CD14-positive monocyte (primary cell): ENCODE measurements at regions not wholly inside any gene's neighbourhood (a gene's known extent, or its start where the extent isn't known, plus 50 kb on each side); places are given as distances from the start of the nearest gene placed in this dataset.
"Not testable (repeated sequence)": the region's sequence is repeated elsewhere in the genome, so short reads cannot be mapped to it uniquely, and the experiment has no call there.

Source experiments
- DNase-seq, 3 donors: peaks; one replicate each; pipeline ENCODE4 v3.0.0-alpha.2; 2011 to 2022
- H2AFZ ChIP-seq: 2 replicates; pipeline ENCODE4 v1.6.0; 2012; ENCODE audit warnings: mild to moderate bottlenecking, low read depth, low read length, inconsistent platforms; ENCODE audit not compliant: insufficient read depth, poor library complexity, severe bottlenecking
- H3K27ac ChIP-seq, 2 donors: 1 replicate in 1 of 2; 2 replicates in 1 of 2; pipeline ENCODE4 v1.5.1; 2012 to 2013; ENCODE audit warnings: low read length in 2 of 2, control low read depth in 1 of 2, inconsistent platforms in 1 of 2, low read depth in 1 of 2, mild to moderate bottlenecking in 1 of 2
- H3K27me3 ChIP-seq, 2 donors: one replicate each; pipeline versions ENCODE4 v1.6.0 to v1.6.1; 2011 to 2013; ENCODE audit warnings: low read length in 2 of 2; ENCODE audit not compliant: control insufficient read depth in 2 of 2, insufficient read depth in 2 of 2
- H3K36me3 ChIP-seq, 2 donors: replicated peaks in 1 of 2; 1 replicate in 1 of 2; 2 replicates in 1 of 2; pipeline versions ENCODE4 v1.5.1 to v1.6.1; 2012 to 2013; ENCODE audit warnings: low read length in 2 of 2, control low read depth in 1 of 2, inconsistent platforms in 1 of 2, mild to moderate bottlenecking in 1 of 2; ENCODE audit not compliant: insufficient read depth in 2 of 2, control insufficient read depth in 1 of 2
- H3K4me1 ChIP-seq, 2 donors: 1 replicate in 1 of 2; 2 replicates in 1 of 2; pipeline versions ENCODE4 v1.5.1 to v1.6.1; 2012 to 2013; ENCODE audit warnings: low read length in 2 of 2, control low read depth in 1 of 2, inconsistent platforms in 1 of 2, mild to moderate bottlenecking in 1 of 2, moderate library complexity in 1 of 2; ENCODE audit not compliant: insufficient read depth in 2 of 2, control insufficient read depth in 1 of 2
- H3K4me2 ChIP-seq: replicated peaks from 2 replicates; pipeline ENCODE3; 2012; ENCODE audit warnings: low read length, moderate library complexity, mild to moderate bottlenecking; ENCODE audit not compliant: poor library complexity, severe bottlenecking; ENCODE audit errors: extremely low read depth
- H3K4me3 ChIP-seq, 3 experiments: fragments of 200-600 bp in 1 of 3; sonication (generic) in 1 of 3; replicated peaks in 1 of 3; 1 replicate in 2 of 3; 2 replicates in 1 of 3; pipeline ENCODE4 v1.5.1; 2011 to 2013; ENCODE audit warnings: low read length in 3 of 3, mild to moderate bottlenecking in 3 of 3, control low read depth in 2 of 3, low read depth in 2 of 3, inconsistent platforms in 1 of 3, moderate library complexity in 1 of 3
- H3K79me2 ChIP-seq: 2 replicates; pipeline ENCODE4 v1.6.0; 2012; ENCODE audit warnings: mild to moderate bottlenecking, control low read depth, inconsistent platforms, low read length, moderate library complexity; ENCODE audit not compliant: insufficient read depth
- H3K9ac ChIP-seq: 2 replicates; pipeline ENCODE4 v1.6.0; 2017; ENCODE audit warnings: low read length, mild to moderate bottlenecking; ENCODE audit not compliant: insufficient read depth, poor library complexity, severe bottlenecking
- H3K9me3 ChIP-seq, 2 donors: replicated peaks in 1 of 2; 1 replicate in 1 of 2; 2 replicates in 1 of 2; pipeline versions ENCODE4 v1.5.1 to v1.6.1; 2012 to 2013; ENCODE audit warnings: low read length in 2 of 2, control low read depth in 1 of 2; ENCODE audit not compliant: control insufficient read depth in 1 of 2, insufficient read depth in 1 of 2
- H4K20me1 ChIP-seq: 2 replicates; pipeline ENCODE4 v1.6.0; 2012; ENCODE audit warnings: mild to moderate bottlenecking, low read length, control low read depth, moderate library complexity; ENCODE audit not compliant: insufficient read depth
- H3K27ac Mint-ChIP-seq, 7 donors: one replicate each; pipeline ENCODE4 v1.8.0; 2020; ENCODE audit warnings: mild to moderate bottlenecking in 7 of 7, mixed read lengths in 7 of 7, moderate library complexity in 6 of 7, inconsistent platforms in 2 of 7
- H3K27me3 Mint-ChIP-seq, 3 donors: one replicate each; pipeline ENCODE4 v1.8.0; 2021 to 2022; ENCODE audit warnings: low read depth in 3 of 3, mild to moderate bottlenecking in 3 of 3, mixed read lengths in 3 of 3, moderate library complexity in 3 of 3, inconsistent platforms in 1 of 3
- H3K36me3 Mint-ChIP-seq, 2 donors: one replicate each; pipeline ENCODE4 v1.8.0; 2020; ENCODE audit warnings: mixed read lengths in 2 of 2, inconsistent platforms in 1 of 2, mild to moderate bottlenecking in 1 of 2
- H3K4me1 Mint-ChIP-seq: one replicate; pipeline ENCODE4 v1.8.0; 2020; ENCODE audit warnings: mild to moderate bottlenecking, mixed read lengths
- H3K4me3 Mint-ChIP-seq, 2 donors: one replicate each; pipeline ENCODE4 v1.8.0; 2020; ENCODE audit warnings: mild to moderate bottlenecking in 2 of 2, mixed read lengths in 2 of 2, moderate library complexity in 1 of 2
- H3K9me3 Mint-ChIP-seq, 7 donors: one replicate each; pipeline ENCODE4 v1.8.0; 2020 to 2022; ENCODE audit warnings: mixed read lengths in 7 of 7, mild to moderate bottlenecking in 6 of 7, moderate library complexity in 6 of 7, inconsistent platforms in 2 of 7
- WGBS: methylation state at CpG from one replicate; pipeline ENCODE4 v1.1.5; 2013; ENCODE audit warnings: missing lambda C conversion rate; ENCODE audit not compliant: insufficient coverage; 5-methylcytosine and 5-hydroxymethylcytosine counted together
- intact Hi-C, 2 donors: fragments of 100-400 bp; cut with micrococcal nuclease; formaldehyde crosslinking; loops; one replicate each; pipeline versions ENCODE4 v1.15.0 to v1.15.1; 2023
- TF ChIP-seq, protein P1 (sequence below): fragments of 200-600 bp; IDR thresholded peaks from one replicate; pipeline ENCODE4 v1.8.0; 2022; ENCODE audit warnings: antibody characterized with exemption, mild to moderate bottlenecking

DNA sequence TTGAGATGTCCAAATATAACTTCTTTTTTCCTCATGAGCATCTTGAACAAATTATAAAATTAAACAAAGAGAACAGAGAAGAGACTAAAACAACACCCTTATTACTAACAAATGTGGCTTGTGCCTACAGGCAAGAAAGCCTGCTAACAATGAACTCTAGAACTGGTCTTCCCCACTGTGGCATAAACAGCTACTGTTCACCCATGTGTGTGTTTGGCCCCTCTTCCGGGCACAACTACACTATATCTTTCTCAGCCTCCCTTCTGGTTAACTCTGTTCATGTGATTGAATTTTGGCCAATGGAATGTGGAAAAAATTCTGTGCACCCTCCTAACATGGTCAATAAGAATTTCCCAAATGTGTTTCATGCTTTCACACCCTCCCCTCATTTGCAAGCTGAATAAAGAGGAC, 117.0 kb downstream of the KBTBD2 start:
- no peak overlapping the region for H3K4me3 Mint-ChIP-seq
- H3K27ac ChIP-seq: no peak overlapping the region
- H3K9me3 Mint-ChIP-seq: peaks cover 0 to 3% (median 0%) of the 10 kb centered on the region in 7 donors
- no peaks in the 10 kb centered on the region for H3K9me3 ChIP-seq
- no peak overlapping the region for H3K27ac Mint-ChIP-seq
- no peak overlapping the region for H2AFZ ChIP-seq
- TF ChIP-seq, protein P1, sequence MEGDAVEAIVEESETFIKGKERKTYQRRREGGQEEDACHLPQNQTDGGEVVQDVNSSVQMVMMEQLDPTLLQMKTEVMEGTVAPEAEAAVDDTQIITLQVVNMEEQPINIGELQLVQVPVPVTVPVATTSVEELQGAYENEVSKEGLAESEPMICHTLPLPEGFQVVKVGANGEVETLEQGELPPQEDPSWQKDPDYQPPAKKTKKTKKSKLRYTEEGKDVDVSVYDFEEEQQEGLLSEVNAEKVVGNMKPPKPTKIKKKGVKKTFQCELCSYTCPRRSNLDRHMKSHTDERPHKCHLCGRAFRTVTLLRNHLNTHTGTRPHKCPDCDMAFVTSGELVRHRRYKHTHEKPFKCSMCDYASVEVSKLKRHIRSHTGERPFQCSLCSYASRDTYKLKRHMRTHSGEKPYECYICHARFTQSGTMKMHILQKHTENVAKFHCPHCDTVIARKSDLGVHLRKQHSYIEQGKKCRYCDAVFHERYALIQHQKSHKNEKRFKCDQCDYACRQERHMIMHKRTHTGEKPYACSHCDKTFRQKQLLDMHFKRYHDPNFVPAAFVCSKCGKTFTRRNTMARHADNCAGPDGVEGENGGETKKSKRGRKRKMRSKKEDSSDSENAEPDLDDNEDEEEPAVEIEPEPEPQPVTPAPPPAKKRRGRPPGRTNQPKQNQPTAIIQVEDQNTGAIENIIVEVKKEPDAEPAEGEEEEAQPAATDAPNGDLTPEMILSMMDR: no peak
- no peak overlapping the region for H3K4me2 ChIP-seq
- DNase-seq: no peak
- no peaks in the 10 kb centered on the region for H3K36me3 Mint-ChIP-seq
- H4K20me1 ChIP-seq: no peaks in the 10 kb centered on the region
- no peak overlapping the region for H3K9ac ChIP-seq
- no peaks in the 10 kb centered on the region for H3K79me2 ChIP-seq
- intact Hi-C loops: no loop called here
- peaks cover 0 to 2% (median 1%) of the 10 kb centered on the region in 3 donors for H3K27me3 Mint-ChIP-seq
- H3K4me3 ChIP-seq: no peak overlapping the region
- no peaks in the 10 kb centered on the region for H3K4me1 ChIP-seq
- no peaks in the 10 kb centered on the region for H3K27me3 ChIP-seq
- no peaks in the 10 kb centered on the region for H3K36me3 ChIP-seq
- no peaks in the 10 kb centered on the region for H3K4me1 Mint-ChIP-seq
- no CpG with 5 or more reads among the region's 1 CpG for WGBS

DNA sequence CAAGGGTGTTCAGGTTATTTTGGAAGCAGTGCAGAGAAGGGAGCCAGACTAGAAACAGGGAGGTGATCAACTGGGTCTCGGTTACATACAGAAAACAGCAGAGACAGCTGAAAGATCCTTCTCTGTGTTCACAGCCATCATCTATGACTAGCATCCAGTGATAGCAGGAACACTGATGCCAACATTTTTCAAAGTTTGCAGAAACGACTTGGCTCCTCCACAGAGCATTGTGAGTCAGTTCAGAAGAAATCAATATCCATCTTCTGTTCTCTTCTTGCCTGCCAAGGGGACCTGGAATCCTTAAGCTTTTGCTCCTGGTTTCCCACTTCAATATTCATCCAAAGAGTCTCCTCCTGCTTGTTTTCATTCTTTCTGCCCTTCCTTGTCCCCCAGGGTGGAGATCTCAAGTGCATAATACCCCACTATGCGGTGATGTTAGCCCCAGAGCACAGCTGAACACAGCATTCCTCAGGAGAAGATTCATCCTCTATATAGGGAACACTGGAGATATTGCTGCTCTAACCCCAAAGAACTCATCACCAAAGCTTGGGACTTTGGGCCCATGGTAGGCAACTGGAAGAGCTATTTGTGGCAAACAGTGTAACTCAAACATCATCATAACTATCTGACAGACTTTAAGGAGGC, 122.6 kb downstream of the KBTBD2 start:
- H3K4me3 ChIP-seq, H2AFZ ChIP-seq, H3K4me1 ChIP-seq, H3K27me3 Mint-ChIP-seq, H3K27ac ChIP-seq, H3K79me2 ChIP-seq, H3K4me3 Mint-ChIP-seq, H3K9ac ChIP-seq, H3K27ac Mint-ChIP-seq, H4K20me1 ChIP-seq, H3K36me3 ChIP-seq, H3K4me2 ChIP-seq, H3K27me3 ChIP-seq, H3K4me1 Mint-ChIP-seq, H3K9me3 ChIP-seq, DNase-seq, intact Hi-C loops, H3K36me3 Mint-ChIP-seq: not testable (repeated sequence)
- peaks cover 0 to 11% (median 6%) of the 10 kb centered on the region in 7 donors for H3K9me3 Mint-ChIP-seq
- WGBS: 69% methylated on average over 2 of the region's 3 CpGs

DNA sequence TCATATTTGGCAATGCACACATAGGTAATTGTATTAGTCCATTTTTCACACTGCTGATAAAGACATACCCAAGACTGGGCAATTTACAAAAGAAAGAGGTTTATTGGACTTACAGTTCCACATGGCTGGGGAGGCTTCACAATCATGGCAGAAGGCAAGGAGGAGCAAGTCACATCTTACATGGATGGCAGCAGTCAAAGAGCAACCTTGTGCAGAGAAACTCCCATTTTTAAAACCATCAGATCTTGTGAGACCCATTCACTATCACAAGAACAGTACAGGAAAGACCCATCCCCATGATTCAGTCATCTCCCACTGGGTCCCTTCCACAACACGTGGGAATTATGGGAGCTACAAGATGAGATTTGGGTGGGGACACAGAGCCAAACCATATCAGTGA, 123.2 kb downstream of the KBTBD2 start:
- DNase-seq, H3K4me2 ChIP-seq, H3K9ac ChIP-seq, H3K27ac Mint-ChIP-seq, H3K4me1 Mint-ChIP-seq, intact Hi-C loops, H4K20me1 ChIP-seq, H3K79me2 ChIP-seq, H3K27me3 Mint-ChIP-seq, H3K27me3 ChIP-seq, H3K36me3 ChIP-seq, H3K4me3 ChIP-seq, H3K27ac ChIP-seq, H3K4me3 Mint-ChIP-seq, H2AFZ ChIP-seq, H3K4me1 ChIP-seq, H3K36me3 Mint-ChIP-seq, H3K9me3 ChIP-seq: not testable (repeated sequence)
- peaks cover 0 to 11% (median 6%) of the 10 kb centered on the region in 7 donors for H3K9me3 Mint-ChIP-seq
- no CpG with 5 or more reads among the region's 1 CpG for WGBS
